ENCODE measurements at regions not wholly inside any gene's neighbourhood (a gene's known extent, or its start where the extent isn't known, plus 50 kb on each side); places are given as distances from the start of the nearest gene placed in this dataset.

- ATAC-seq (ENCODE audit: insufficient number of reproducible peaks, low FRiP score, low read depth): no peak
- no peak overlapping the region for H3K4me3 ChIP-seq
- no peaks in the 10 kb centered on the region for H3K27me3 ChIP-seq (replicated peaks; ENCODE audit: insufficient read depth)
- H3K9me3 ChIP-seq: no peaks in the 10 kb centered on the region
- no peaks in the 10 kb centered on the region for H3K4me1 ChIP-seq (ENCODE audit: control insufficient read depth in 1 of 2, low read depth in 2 of 2)
- TF ChIP-seq CTCF (IDR thresholded peaks at IDR 0.05): no peak
- H3K36me3 ChIP-seq: no peaks in the 10 kb centered on the region
- DNase-seq (ENCODE audit: low spot score): no peak
- H3K27ac ChIP-seq: no peak overlapping the region
Observed at GRCh38 chr4:38523054-38523453, 140.9 kb upstream of the KLF3 start.

- Histone ChIP-seq H3K9me3 (no peaks in the 10 kb centered on the region), H3K4me1 (ENCODE audit: control insufficient read depth in 1 of 2, low read depth in 2 of 2) (no peaks in the 10 kb centered on the region), H3K27ac (no peak overlapping the region), H3K4me3 (no peak overlapping the region), H3K27me3 (replicated peaks; ENCODE audit: insufficient read depth) (no peaks in the 10 kb centered on the region), H3K36me3 (no peaks in the 10 kb centered on the region)
- TF ChIP-seq CTCF (IDR thresholded peaks at IDR 0.05): no peak
- DNase-seq (ENCODE audit: low spot score) (no peak), ATAC-seq (ENCODE audit: insufficient number of reproducible peaks, low FRiP score, low read depth) (no peak)
Observed at GRCh38 chr4:38523524-38524448, 140.2 kb upstream of the KLF3 start.

- Histone ChIP-seq H3K36me3 (no peaks in the 10 kb centered on the region), H3K27me3 (replicated peaks; ENCODE audit: insufficient read depth) (no peaks in the 10 kb centered on the region), H3K4me1 (ENCODE audit: control insufficient read depth in 1 of 2, low read depth in 2 of 2) (no peaks in the 10 kb centered on the region), H3K9me3 (no peaks in the 10 kb centered on the region), H3K4me3 (no peak overlapping the region), H3K27ac (no peak overlapping the region)
- ATAC-seq (ENCODE audit: insufficient number of reproducible peaks, low FRiP score, low read depth) (no peak), DNase-seq (ENCODE audit: low spot score) (no peak)
- TF ChIP-seq CTCF (IDR thresholded peaks at IDR 0.05): no peak
Observed at GRCh38 chr4:38526412-38526811, 137.6 kb upstream of the KLF3 start.

GRCh38 chr4:38529189-38530115 lies 134.5 kb upstream of the KLF3 start:
- peak overlapping the region; percentile 22 to 37 for H3K27ac ChIP-seq
- DNase-seq (ENCODE audit: low spot score): no peak

More at GRCh38 chr4:38529189-38530115, 134.5 kb upstream of the KLF3 start:
- Histone ChIP-seq H3K4me1 (ENCODE audit: control insufficient read depth in 1 of 2, low read depth in 2 of 2) (peaks cover 0 to 4% of the 10 kb centered on the region in 2 donors), H3K27me3 (replicated peaks; ENCODE audit: insufficient read depth) (no peaks in the 10 kb centered on the region), H3K9me3 (no peaks in the 10 kb centered on the region), H3K4me3 (no peak overlapping the region), H3K36me3 (no peaks in the 10 kb centered on the region)
- no peak for TF ChIP-seq CTCF (IDR thresholded peaks at IDR 0.05)
- no peak for ATAC-seq (ENCODE audit: insufficient number of reproducible peaks, low FRiP score, low read depth)
